ENCODE measurements at regions not wholly inside any gene's neighbourhood (a gene's known extent, or its start where the extent isn't known, plus 50 kb on each side); places are given as distances from the start of the nearest gene placed in this dataset.

- TF ChIP-seq, protein P1, sequence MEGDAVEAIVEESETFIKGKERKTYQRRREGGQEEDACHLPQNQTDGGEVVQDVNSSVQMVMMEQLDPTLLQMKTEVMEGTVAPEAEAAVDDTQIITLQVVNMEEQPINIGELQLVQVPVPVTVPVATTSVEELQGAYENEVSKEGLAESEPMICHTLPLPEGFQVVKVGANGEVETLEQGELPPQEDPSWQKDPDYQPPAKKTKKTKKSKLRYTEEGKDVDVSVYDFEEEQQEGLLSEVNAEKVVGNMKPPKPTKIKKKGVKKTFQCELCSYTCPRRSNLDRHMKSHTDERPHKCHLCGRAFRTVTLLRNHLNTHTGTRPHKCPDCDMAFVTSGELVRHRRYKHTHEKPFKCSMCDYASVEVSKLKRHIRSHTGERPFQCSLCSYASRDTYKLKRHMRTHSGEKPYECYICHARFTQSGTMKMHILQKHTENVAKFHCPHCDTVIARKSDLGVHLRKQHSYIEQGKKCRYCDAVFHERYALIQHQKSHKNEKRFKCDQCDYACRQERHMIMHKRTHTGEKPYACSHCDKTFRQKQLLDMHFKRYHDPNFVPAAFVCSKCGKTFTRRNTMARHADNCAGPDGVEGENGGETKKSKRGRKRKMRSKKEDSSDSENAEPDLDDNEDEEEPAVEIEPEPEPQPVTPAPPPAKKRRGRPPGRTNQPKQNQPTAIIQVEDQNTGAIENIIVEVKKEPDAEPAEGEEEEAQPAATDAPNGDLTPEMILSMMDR (IDR thresholded peaks at IDR 0.05): no peak
- TF ChIP-seq POLR2A (IDR thresholded peaks at IDR 0.05): no peak
These were observed 324.1 kb downstream of the HAPSTR1 start for GRCh38 chr16:9415545-9415944.

Data from body of pancreas (tissue), 4 donors.